GM19043 (cell line): ENCODE measurements at regions not wholly inside any gene's neighbourhood (a gene's known extent, or its start where the extent isn't known, plus 50 kb on each side); places are given as distances from the start of the nearest gene placed in this dataset.
"Not testable (repeated sequence)": the region's sequence is repeated elsewhere in the genome, so short reads cannot be mapped to it uniquely, and the experiment has no call there.

Experiments used
- ATAC-seq: cut with Tn5 transposase; IDR thresholded peaks from one replicate; pipeline ENCODE4 v1.9.1; 2021; ENCODE audit warnings: low read depth; ENCODE audit not compliant: unreplicated experiment

- no peak for ATAC-seq
Measured at GRCh38 chr10:33071857-33072256, 113.8 kb upstream of the ITGB1 start.

- no peak for ATAC-seq
Measured at GRCh38 chr10:33070101-33070500, 112.1 kb upstream of the ITGB1 start.

GRCh38 chr10:33067917-33068316 is 109.9 kb upstream of the ITGB1 start:
- no peak for ATAC-seq

- ATAC-seq = no peak
Measured at GRCh38 chr10:33067481-33067880, 109.5 kb upstream of the ITGB1 start.

GRCh38 chr10:33066558-33067236 is 108.7 kb upstream of the ITGB1 start:
- ATAC-seq = no peak

GRCh38 chr10:33065111-33065510 is 107.1 kb upstream of the ITGB1 start:
- ATAC-seq = no peak

GRCh38 chr10:33064706-33065105 is 106.7 kb upstream of the ITGB1 start:
- no peak for ATAC-seq

- ATAC-seq = no peak
Measured at GRCh38 chr10:33057620-33058019, 99.6 kb upstream of the ITGB1 start.

GRCh38 chr10:33056828-33057596 is 99.0 kb upstream of the ITGB1 start:
- ATAC-seq = no peak

- no peak for ATAC-seq
Measured at GRCh38 chr10:33055625-33056024, 97.6 kb upstream of the ITGB1 start.

GRCh38 chr10:33052915-33053810 is 95.1 kb upstream of the ITGB1 start:
- ATAC-seq = no peak

- ATAC-seq = no peak
Measured at GRCh38 chr10:33052263-33052875, 94.3 kb upstream of the ITGB1 start.

GRCh38 chr10:33049963-33050920 is 92.2 kb upstream of the ITGB1 start:
- not testable (repeated sequence) for ATAC-seq

- no peak for ATAC-seq
Measured at GRCh38 chr10:33048223-33048622, 90.2 kb upstream of the ITGB1 start.

- ATAC-seq = no peak
Measured at GRCh38 chr10:33047655-33048054, 89.6 kb upstream of the ITGB1 start.

- ATAC-seq = no peak
Measured at GRCh38 chr10:33046792-33047191, 88.8 kb upstream of the ITGB1 start.

GRCh38 chr10:33045421-33045820 is 87.4 kb upstream of the ITGB1 start:
- ATAC-seq = no peak

- no peak for ATAC-seq
Measured at GRCh38 chr10:33042565-33042964, 84.5 kb upstream of the ITGB1 start.

- no peak for ATAC-seq
Measured at GRCh38 chr10:33041783-33042437, 83.9 kb upstream of the ITGB1 start.
